GM12864 (cell line): ENCODE measurements at regions not wholly inside any gene's neighbourhood (a gene's known extent, or its start where the extent isn't known, plus 50 kb on each side); places are given as distances from the start of the nearest gene placed in this dataset.

Experiments
- DNase-seq: peaks from one replicate; pipeline ENCODE4 v3.0.0-alpha.2; 2011; ENCODE audit warnings: low read depth
- H3K4me3 ChIP-seq: 2 replicates; pipeline ENCODE4 v1.5.1; 2011; ENCODE audit warnings: mild to moderate bottlenecking, low read depth, low read length, control low read depth
- TF ChIP-seq, protein P1 (sequence below): IDR thresholded peaks from 2 replicates; pipeline ENCODE4 v1.5.1; 2011; ENCODE audit warnings: low read depth, mild to moderate bottlenecking, moderate library complexity, low read length, control low read depth, inconsistent platforms; ENCODE audit errors: missing control alignments

DNA sequence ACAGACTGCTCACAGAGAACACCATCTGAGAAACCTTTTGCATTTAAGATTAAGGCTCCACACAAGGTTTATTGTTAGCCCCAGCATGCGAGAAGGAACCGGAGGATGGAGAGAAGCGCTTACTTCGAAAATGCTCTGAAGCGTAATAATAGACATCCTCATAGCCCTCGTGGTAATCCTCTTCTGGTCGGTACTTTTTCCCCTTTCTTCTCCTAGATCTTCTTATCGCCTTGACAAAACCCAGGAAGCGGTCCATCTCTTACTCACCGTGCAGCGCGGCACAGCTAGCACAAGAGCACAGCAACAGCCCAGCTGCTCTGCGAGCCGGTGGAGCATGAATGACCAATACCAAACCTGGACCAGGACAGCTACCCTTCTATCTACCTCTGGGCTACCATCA lies 125.1 kb upstream of the GRIP1 start:
- no peak overlapping the region for H3K4me3 ChIP-seq
- TF ChIP-seq, protein P1, sequence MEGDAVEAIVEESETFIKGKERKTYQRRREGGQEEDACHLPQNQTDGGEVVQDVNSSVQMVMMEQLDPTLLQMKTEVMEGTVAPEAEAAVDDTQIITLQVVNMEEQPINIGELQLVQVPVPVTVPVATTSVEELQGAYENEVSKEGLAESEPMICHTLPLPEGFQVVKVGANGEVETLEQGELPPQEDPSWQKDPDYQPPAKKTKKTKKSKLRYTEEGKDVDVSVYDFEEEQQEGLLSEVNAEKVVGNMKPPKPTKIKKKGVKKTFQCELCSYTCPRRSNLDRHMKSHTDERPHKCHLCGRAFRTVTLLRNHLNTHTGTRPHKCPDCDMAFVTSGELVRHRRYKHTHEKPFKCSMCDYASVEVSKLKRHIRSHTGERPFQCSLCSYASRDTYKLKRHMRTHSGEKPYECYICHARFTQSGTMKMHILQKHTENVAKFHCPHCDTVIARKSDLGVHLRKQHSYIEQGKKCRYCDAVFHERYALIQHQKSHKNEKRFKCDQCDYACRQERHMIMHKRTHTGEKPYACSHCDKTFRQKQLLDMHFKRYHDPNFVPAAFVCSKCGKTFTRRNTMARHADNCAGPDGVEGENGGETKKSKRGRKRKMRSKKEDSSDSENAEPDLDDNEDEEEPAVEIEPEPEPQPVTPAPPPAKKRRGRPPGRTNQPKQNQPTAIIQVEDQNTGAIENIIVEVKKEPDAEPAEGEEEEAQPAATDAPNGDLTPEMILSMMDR: no peak
- DNase-seq: no peak

DNA sequence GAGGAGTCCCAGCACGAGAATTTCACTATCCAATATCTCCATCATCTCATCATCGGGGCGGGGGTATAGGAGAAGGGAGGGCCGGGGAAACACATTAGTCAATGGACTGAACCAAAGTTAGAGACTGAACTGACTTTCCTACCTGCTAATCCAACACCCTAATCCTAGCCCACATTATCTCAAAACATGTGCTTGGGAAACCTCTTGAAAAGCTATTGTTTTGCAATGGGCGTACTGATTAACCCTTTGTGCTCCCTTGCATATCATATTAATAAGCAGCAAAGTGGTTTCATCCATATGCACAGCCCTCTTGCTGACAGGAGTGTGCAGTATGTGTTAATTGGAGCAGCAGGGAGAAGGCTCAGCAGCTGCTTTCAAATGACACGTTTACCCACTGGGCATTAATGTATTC lies 125.7 kb upstream of the GRIP1 start:
- TF ChIP-seq, protein P1: no peak
- DNase-seq: no peak
- H3K4me3 ChIP-seq: no peak overlapping the region

DNA sequence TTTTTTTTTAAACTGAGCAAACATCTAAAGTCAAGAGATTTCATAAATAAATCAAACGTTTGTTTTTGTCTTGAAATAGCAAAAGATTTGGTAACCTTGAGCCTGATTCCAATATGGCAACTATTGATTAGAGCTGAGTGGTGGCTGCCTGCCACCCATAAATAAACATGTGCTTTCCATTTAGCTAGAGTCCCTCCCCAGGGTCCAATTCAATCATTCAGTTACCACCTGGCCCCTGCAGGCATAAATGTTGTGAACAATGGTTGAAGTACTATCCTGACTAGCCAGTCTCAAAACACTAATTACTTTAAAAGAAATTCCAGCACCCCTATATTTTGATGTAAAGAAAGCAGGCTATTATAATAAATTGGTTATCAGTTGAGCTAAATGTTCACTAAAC lies 129.7 kb upstream of the GRIP1 start:
- TF ChIP-seq, protein P1: no peak
- no peak for DNase-seq
- H3K4me3 ChIP-seq: no peak overlapping the region

DNA sequence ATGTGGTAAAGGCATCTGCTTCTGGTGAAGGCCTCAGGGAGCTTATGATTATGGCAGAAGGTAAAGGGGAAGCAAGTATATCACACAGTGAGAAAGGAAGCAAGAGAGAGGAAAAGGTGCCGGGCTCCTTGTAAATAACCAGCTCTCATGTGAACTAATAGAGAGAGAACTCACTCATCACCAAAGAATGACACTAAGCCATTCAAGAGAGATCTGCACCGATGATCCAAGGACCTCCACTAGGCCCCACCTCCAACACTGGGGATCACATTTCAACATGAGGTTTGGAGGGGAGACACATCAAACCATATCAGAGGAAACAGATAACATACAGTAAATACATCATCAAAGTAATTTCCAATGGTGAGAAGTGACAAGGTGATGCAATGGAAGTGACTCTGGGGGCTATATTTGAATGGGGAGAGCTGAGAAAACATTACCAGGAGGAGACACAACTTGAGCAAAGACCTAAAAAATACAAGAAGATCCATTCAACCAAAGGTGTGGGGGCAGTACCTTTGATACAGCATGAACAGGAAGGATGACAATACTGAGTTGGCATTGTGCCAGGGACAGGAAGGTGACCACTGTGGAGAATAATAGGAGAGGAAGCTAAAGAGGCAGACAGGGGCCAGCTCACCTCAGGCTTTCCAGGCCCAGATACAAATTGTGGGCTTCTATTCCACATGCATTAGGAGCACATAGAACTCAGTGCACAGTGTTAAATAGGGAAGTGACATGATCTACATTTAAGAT lies 134.4 kb upstream of the GRIP1 start:
- no peak for DNase-seq
- TF ChIP-seq, protein P1: no peak
- H3K4me3 ChIP-seq: no peak overlapping the region

DNA sequence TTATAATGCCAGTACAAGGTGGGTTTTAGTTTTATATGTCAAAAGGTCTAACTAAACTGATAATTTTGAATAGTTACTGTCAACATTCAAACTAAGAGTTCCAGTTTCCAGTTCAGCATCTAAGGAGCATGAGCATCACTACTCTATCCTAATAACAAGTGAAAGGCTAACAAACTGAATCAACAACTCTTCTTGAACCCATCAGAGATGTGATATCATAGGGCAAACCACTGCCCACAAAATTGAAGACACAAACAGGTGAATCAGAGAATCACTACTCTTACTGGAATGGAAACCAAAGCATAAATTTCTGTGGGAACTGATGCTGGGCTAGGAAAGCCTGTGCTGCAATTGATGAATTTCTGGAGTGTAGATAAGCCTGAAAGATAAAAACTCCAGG lies 140.7 kb upstream of the GRIP1 start:
- TF ChIP-seq, protein P1: no peak
- DNase-seq: no peak
- H3K4me3 ChIP-seq: no peak overlapping the region

DNA sequence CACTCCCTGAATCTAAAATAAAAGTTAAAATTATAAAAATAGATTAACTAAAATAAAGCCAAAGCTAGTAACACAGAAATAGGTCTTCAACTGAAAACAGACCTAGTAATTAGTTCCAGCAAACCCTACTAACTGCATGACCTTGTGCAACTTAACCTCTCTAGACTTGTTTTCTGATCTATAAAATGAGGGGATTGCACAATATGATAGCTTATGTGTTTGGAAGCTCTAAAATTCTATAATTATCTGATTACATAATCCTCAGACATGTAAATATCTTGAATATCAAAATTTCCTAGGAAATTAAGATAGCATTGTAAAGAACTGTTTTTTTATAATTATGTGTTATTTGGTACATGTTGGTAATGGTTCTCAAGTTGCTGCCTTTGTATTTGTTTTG lies 144.1 kb upstream of the GRIP1 start:
- TF ChIP-seq, protein P1: no peak
- no peak for DNase-seq

More for the DNA sequence above, 144.1 kb upstream of the GRIP1 start:
- no peak overlapping the region for H3K4me3 ChIP-seq
